GM21367 (cell line): ENCODE measurements at regions not wholly inside any gene's neighbourhood (a gene's known extent, or its start where the extent isn't known, plus 50 kb on each side); places are given as distances from the start of the nearest gene placed in this dataset.
"Not testable (repeated sequence)": the region's sequence is repeated elsewhere in the genome, so short reads cannot be mapped to it uniquely, and the experiment has no call there.

Experiments used
- ATAC-seq: cut with Tn5 transposase; IDR thresholded peaks from one replicate; pipeline ENCODE4 v1.9.1; 2021; ENCODE audit not compliant: unreplicated experiment

GRCh38 chr1:66455446-66455845, 78.5 kb upstream of the SGIP1 start:
- ATAC-seq, result no peak

GRCh38 chr1:66460776-66461175, 73.2 kb upstream of the SGIP1 start:
- ATAC-seq, result no peak

DNA sequence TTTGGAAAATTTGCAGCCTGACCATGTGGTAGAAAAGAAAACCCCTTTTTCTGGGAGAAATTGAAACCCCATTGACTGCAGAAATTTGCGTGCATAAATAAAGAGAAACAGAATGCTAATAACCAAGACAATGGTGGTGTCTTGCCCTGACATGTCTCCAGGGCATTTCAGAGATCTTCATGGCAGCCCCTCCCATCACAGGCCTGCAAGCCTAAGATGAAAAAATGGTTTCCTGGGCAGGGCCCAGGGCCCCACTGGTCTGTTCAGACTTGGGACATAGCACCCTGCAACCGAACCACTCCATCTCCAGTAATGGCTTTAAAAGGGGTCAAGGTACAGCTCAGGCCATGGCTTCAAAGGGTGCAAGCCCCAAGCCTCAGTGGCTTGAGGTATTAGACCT, 71.6 kb upstream of the SGIP1 start:
- no peak for ATAC-seq

- no peak for ATAC-seq
Measured at GRCh38 chr1:66464351-66464750, 69.6 kb upstream of the SGIP1 start.

GRCh38 chr1:66464802-66465201, 69.2 kb upstream of the SGIP1 start:
- no peak for ATAC-seq

GRCh38 chr1:66466695-66467094, 67.3 kb upstream of the SGIP1 start:
- ATAC-seq, result not testable (repeated sequence)

- no peak for ATAC-seq
Measured at GRCh38 chr1:66468722-66469121, 65.2 kb upstream of the SGIP1 start.

DNA sequence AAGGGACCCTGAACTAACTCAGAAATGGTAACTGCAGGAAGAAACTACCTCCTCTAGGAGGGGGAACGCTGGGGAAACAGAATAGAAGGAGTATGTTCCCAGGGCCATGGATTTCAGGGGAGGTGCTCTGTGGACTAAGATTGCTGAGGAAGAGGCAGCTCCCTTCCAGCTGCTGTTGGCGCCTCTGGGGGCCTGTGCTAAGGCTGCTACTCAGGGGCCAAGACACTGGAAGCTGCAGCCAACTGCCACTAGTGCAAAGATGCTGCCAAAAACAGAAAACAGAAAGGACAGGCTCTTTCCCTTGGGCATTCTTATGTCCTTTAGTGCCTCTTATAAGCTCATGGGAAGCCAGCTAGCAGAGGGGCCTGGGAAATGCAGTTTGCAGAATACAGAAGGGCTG, 58.0 kb upstream of the SGIP1 start:
- no peak for ATAC-seq

DNA sequence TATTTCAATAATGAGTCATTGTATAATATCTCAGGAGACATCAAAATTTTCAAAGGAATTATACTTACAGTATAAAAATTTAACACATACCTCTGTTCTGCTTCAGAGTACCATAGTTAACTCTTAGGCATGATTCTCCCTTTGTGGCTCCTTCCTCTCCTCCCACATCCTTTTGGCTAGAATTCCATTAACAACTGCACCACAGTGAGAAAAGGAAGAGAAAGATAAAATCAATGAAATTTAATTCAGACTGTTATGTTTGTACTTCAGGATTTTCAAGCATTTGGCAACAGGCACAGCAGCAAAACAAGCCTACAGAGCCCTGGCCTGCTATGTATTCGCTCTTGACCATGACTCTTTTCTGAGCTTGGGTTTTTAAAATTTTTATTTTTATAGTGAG, 57.2 kb upstream of the SGIP1 start:
- ATAC-seq, result no peak

GRCh38 chr1:66478116-66478515, 55.8 kb upstream of the SGIP1 start:
- ATAC-seq, result no peak

DNA sequence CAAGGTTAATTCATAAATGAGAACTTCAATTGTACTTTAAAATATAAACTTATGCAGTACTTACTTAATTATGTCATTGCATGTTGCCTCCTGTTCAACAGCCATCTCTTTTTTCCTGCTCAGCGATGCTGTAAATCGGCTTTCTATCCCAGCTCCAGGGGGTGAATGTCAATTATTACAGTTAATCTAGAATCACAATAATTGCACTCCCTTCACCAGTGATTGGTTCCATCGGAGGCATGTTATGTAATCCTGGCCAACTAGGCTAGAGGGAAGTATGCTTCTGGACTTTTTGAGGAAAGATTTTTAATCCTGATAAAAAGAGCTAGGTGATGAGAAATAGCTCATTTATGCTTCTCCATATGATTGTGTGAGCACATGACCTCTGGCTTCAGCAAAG, 53.8 kb upstream of the SGIP1 start:
- ATAC-seq, result no peak

DNA sequence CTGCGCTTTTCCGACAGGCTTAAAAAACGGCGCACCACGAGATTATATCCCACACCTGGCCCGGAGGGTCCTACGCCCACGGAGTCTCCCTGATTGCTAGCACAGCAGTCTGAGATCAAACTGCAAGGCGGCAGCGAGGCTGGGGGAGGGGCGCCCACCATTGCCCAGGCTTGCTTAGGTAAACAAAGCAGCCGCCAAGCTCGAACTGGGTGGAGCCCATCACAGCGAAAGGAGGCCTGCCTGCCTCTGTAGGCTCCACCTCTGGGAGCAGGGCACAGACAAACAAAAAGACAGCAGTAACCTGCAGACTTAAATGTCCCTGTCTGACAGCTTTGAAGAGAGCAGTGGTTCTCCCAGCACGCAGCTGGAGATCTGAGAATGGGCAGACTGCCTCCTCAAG, 52.7 kb upstream of the SGIP1 start:
- ATAC-seq, result not testable (repeated sequence)
